Osteocyte (in vitro differentiated cells): ENCODE measurements at regions not wholly inside any gene's neighbourhood (a gene's known extent, or its start where the extent isn't known, plus 50 kb on each side); places are given as distances from the start of the nearest gene placed in this dataset.

Source experiments
- DNase-seq: peaks from one replicate; pipeline ENCODE4 v3.0.0; 2021; ENCODE audit warnings: mixed read lengths; ENCODE audit not compliant: unreplicated experiment; ENCODE audit errors: extremely low spot score
- H3K27ac Mint-ChIP-seq: one replicate; pipeline ENCODE4 v1.8.0; 2021; ENCODE audit warnings: mild to moderate bottlenecking, mixed read lengths; ENCODE audit not compliant: unreplicated experiment
- H3K27me3 Mint-ChIP-seq: one replicate; pipeline ENCODE4 v1.8.0; 2021; ENCODE audit warnings: mixed read lengths; ENCODE audit not compliant: unreplicated experiment
- H3K36me3 Mint-ChIP-seq: one replicate; pipeline ENCODE4 v1.8.0; 2021; ENCODE audit warnings: mixed read lengths; ENCODE audit not compliant: unreplicated experiment
- H3K4me1 Mint-ChIP-seq: one replicate; pipeline ENCODE4 v1.8.0; 2021; ENCODE audit warnings: mixed read lengths; ENCODE audit not compliant: unreplicated experiment
- H3K4me3 Mint-ChIP-seq: one replicate; pipeline ENCODE4 v1.8.0; 2021; ENCODE audit warnings: mild to moderate bottlenecking, moderate library complexity, mixed read lengths; ENCODE audit not compliant: unreplicated experiment
- H3K9me3 Mint-ChIP-seq: one replicate; pipeline ENCODE4 v1.8.0; 2021; ENCODE audit warnings: mixed read lengths; ENCODE audit not compliant: unreplicated experiment
- TF ChIP-seq, protein P1 (sequence below): fragments of 200-600 bp; sonication (generic); IDR thresholded peaks from 2 replicates; pipeline ENCODE4 v1.5.0; 2021; ENCODE audit warnings: antibody characterized with exemption, mild to moderate bottlenecking, moderate library complexity

DNA sequence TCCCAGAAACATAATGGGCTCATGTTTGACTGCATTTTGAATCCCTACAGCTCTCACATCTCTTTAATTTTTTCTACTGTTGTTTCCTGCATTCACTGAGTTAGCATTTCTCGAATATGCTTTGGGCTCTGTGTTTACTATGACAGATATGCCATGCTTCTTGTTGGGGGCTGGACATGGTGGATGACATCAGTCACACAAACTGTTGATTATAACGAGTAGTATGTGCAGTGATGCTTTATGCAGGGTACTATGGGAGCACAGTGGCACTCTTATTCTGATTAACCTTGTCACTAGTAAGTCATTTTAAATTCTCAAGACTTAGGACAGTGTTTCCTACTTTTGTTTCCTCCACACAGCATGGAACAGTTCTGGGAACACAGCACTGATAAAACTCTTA lies 295.4 kb upstream of the ZNF608 start:
- no peaks in the 10 kb centered on the region for H3K9me3 Mint-ChIP-seq
- no peak for DNase-seq
- no peaks in the 10 kb centered on the region for H3K27me3 Mint-ChIP-seq
- TF ChIP-seq, protein P1, sequence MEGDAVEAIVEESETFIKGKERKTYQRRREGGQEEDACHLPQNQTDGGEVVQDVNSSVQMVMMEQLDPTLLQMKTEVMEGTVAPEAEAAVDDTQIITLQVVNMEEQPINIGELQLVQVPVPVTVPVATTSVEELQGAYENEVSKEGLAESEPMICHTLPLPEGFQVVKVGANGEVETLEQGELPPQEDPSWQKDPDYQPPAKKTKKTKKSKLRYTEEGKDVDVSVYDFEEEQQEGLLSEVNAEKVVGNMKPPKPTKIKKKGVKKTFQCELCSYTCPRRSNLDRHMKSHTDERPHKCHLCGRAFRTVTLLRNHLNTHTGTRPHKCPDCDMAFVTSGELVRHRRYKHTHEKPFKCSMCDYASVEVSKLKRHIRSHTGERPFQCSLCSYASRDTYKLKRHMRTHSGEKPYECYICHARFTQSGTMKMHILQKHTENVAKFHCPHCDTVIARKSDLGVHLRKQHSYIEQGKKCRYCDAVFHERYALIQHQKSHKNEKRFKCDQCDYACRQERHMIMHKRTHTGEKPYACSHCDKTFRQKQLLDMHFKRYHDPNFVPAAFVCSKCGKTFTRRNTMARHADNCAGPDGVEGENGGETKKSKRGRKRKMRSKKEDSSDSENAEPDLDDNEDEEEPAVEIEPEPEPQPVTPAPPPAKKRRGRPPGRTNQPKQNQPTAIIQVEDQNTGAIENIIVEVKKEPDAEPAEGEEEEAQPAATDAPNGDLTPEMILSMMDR: no peak
- H3K4me3 Mint-ChIP-seq: no peak overlapping the region
- peaks cover 52% of the 10 kb centered on the region for H3K4me1 Mint-ChIP-seq
- H3K36me3 Mint-ChIP-seq: no peaks in the 10 kb centered on the region
- H3K27ac Mint-ChIP-seq: no peak overlapping the region

DNA sequence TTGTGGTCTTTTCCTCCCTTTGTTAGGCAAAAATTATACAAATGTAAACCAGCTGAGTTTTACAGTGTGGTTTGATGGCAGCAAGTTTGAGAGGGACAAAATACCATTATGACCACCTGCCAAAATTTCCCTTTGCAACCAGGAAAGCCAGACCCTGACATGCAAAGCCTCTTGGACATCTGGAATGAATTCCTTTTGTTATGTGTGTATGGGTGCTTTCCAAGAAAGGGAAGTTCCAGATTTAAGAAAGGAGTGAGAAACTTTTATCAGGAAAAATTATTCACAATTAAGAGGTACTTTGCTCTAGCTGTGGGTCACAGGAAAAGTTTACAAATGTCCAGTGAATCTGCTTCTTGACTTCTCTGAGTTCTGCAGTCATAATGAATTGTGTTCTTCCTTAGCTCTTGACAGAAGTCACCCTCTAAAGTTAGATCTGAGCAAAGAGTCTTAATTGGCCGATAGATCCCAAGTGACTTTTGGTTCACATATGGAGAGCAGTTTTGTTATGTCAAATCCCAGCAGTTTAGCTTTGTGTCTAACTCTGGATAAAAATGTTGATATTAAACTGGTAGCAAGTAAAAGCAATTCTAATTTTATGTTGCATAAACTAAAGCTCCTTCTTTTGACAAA lies 295.9 kb upstream of the ZNF608 start:
- H3K9me3 Mint-ChIP-seq: no peaks in the 10 kb centered on the region
- H3K4me3 Mint-ChIP-seq: no peak overlapping the region
- H3K36me3 Mint-ChIP-seq: no peaks in the 10 kb centered on the region
- H3K27ac Mint-ChIP-seq: peak overlapping the region; percentile 64
- H3K27me3 Mint-ChIP-seq: no peaks in the 10 kb centered on the region
- no peak for DNase-seq
- TF ChIP-seq, protein P1: no peak
- H3K4me1 Mint-ChIP-seq: peaks cover 56% of the 10 kb centered on the region

DNA sequence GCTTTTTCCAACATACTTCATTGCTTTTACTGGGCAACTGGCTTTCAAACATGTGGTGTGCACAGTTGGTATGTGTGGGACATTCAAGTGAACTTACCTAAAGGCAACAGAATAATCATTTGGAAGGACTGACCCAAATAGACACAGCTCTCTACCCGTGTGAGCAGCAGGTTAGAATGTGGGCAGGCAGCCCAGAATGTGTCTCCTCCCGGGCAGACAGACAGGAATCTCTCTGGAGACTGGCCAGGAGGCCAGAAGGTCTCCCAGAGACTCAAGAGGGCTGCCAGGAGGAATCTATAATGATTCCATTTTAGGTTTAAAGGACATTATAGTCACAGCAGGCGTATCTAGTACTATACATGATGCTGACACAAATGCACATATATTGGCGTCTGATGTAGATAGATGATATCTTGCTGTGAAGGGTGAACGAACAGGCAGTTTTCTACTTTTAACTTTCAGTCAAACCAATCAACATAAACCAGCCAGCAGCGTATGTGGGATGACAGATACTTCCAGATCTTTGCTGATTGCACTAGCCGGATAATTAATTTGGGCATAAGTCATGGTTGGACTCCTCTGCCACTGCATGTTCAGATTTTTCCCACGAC lies 297.4 kb upstream of the ZNF608 start:
- H3K27me3 Mint-ChIP-seq: no peaks in the 10 kb centered on the region
- TF ChIP-seq, protein P1: no peak
- no peaks in the 10 kb centered on the region for H3K9me3 Mint-ChIP-seq
- no peak overlapping the region for H3K4me3 Mint-ChIP-seq
- H3K4me1 Mint-ChIP-seq: peaks cover 70% of the 10 kb centered on the region
- H3K27ac Mint-ChIP-seq: peak overlapping the region; percentile 84
- DNase-seq: peak; percentile 86
- H3K36me3 Mint-ChIP-seq: no peaks in the 10 kb centered on the region

DNA sequence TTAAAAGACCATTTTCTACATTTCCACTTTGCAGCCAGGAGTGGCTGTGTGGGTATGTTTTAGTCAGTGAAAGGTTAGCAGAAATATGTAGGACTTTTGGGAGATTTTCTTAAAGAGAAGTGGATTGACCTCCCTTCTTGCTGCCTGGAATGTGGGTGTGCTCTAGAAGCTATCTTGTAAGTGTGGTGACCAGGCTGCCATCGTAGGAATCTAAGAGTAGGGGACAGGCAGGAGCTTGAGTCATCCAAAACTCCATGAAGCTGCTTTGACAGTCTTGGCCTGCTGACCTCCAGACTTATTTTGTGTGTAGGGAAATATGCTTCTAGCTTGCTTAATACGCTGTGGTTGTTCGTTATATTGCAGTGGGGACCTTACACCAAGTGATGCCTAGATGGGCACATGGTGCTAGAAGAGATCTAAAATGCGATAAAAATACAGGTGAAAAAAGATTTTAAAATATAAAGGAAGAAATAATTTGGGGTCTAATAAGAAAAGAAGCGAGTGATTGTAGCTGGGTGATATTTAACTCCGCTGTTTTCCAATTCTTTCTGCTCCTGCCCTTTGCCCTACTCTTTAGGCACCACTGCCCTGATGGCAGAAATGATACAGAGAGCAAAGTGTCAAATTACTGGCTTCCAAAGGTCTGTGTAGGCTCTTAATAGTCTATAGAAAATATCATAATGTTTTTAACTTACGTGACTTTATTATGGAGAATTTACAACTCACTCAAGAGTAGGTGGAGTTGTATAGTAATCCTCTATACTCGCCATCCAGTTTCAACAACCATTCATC lies 298.2 kb upstream of the ZNF608 start:
- Mint-ChIP-seq H3K27ac (peak overlapping the region; percentile 84), H3K36me3 (no peaks in the 10 kb centered on the region), H3K27me3 (no peaks in the 10 kb centered on the region), H3K4me1 (peaks cover 77% of the 10 kb centered on the region), H3K4me3 (no peak overlapping the region), H3K9me3 (no peaks in the 10 kb centered on the region)
- DNase-seq: no peak
- TF ChIP-seq, protein P1: no peak

DNA sequence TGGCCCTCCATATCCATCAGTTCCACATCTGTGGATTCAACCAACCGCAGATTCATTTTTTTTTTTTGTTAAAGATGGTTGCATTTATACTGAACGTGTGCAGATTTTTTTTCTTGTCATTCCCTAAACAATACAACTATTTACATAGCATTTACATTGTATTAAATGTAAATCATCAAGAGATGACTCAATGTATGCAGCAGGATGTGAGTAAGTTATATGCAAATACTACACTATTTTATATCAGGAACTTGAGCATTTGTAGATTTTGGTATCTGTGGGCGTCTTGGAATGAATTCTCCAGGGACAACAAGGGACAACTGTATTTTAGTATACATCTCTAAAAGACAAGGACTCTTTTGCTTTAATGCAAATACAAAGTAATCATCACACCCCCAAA lies 299.2 kb upstream of the ZNF608 start:
- Mint-ChIP-seq H3K27me3 (no peaks in the 10 kb centered on the region), H3K9me3 (no peaks in the 10 kb centered on the region), H3K36me3 (no peaks in the 10 kb centered on the region), H3K27ac (no peak overlapping the region), H3K4me3 (no peak overlapping the region), H3K4me1 (peaks cover 85% of the 10 kb centered on the region)
- TF ChIP-seq, protein P1: no peak
- DNase-seq: no peak
